ENCODE measurements at regions not wholly inside any gene's neighbourhood (a gene's known extent, or its start where the extent isn't known, plus 50 kb on each side); places are given as distances from the start of the nearest gene placed in this dataset.

- no peak for DNase-seq
These were observed 311.9 kb upstream of the SULF2 start for GRCh38 chr20:48096957-48097890.

GRCh38 chr20:48096212-48096875, 311.1 kb upstream of the SULF2 start:
- no peak for DNase-seq

GRCh38 chr20:48094944-48095343, 309.7 kb upstream of the SULF2 start:
- no peak for DNase-seq

GRCh38 chr20:48094196-48094749, 309.0 kb upstream of the SULF2 start:
- no peak for DNase-seq

GRCh38 chr20:48092596-48093280, 307.5 kb upstream of the SULF2 start:
- DNase-seq, result no peak

GRCh38 chr20:48090784-48091183, 305.5 kb upstream of the SULF2 start:
- no peak for DNase-seq

GRCh38 chr20:48090314-48090713, 305.0 kb upstream of the SULF2 start:
- DNase-seq, result no peak

GRCh38 chr20:48080583-48080982, 295.3 kb upstream of the SULF2 start:
- DNase-seq, result no peak

- no peak for DNase-seq
These were observed 293.7 kb upstream of the SULF2 start for GRCh38 chr20:48079028-48079427.

GRCh38 chr20:48076747-48077146, 291.5 kb upstream of the SULF2 start:
- no peak for DNase-seq

- no peak for DNase-seq
These were observed 291.0 kb upstream of the SULF2 start for GRCh38 chr20:48076247-48076646.

GRCh38 chr20:48075591-48076174, 290.4 kb upstream of the SULF2 start:
- no peak for DNase-seq

GRCh38 chr20:48070991-48071652, 285.8 kb upstream of the SULF2 start:
- no peak for DNase-seq

- DNase-seq, result no peak
These were observed 284.3 kb upstream of the SULF2 start for GRCh38 chr20:48069596-48069995.

- no peak for DNase-seq
These were observed 281.6 kb upstream of the SULF2 start for GRCh38 chr20:48066851-48067250.

GRCh38 chr20:48066246-48066645, 281.0 kb upstream of the SULF2 start:
- no peak for DNase-seq

- DNase-seq, result no peak
These were observed 280.6 kb upstream of the SULF2 start for GRCh38 chr20:48065833-48066232.

GRCh38 chr20:48064929-48065328, 279.6 kb upstream of the SULF2 start:
- no peak for DNase-seq

- DNase-seq, result no peak
These were observed 275.8 kb upstream of the SULF2 start for GRCh38 chr20:48060841-48061720.

- no peak for DNase-seq
These were observed 273.6 kb upstream of the SULF2 start for GRCh38 chr20:48058611-48059559.
